Endothelial cell of umbilical vein (primary cell): ENCODE measurements at regions not wholly inside any gene's neighbourhood (a gene's known extent, or its start where the extent isn't known, plus 50 kb on each side); places are given as distances from the start of the nearest gene placed in this dataset.

Experiments
- BruUV-seq: library from RNA; stranded (reverse); fragments of 400-500 nt; replicated peaks from 2 replicates; lab custom pipeline; 2021; lab: Mats Ljungman, UMichigan
- CTCF ChIA-PET: fragments of 300-600, 350-600 bp; sonication (Branson Sonifier 250); formaldehyde crosslinking; loops from one replicate; lab custom pipeline; 2021; ENCODE audit warnings: antibody characterized with exemption, inconsistent platforms; lab: Charles Lee
- POLR2A ChIA-PET: fragments of 300-600, 350-600 bp; sonication (Branson Sonifier 250); formaldehyde crosslinking; loops from one replicate; lab custom pipeline; 2021; ENCODE audit warnings: antibody characterized with exemption, inconsistent platforms; lab: Charles Lee
- DNase-seq: peaks from one replicate; pipeline ENCODE4 v3.0.0-alpha.2; 2011; ENCODE audit warnings: low read depth, low spot score
- FAIRE-seq: peaks from 2 replicates; lab custom pipeline; 2011; peaks lifted over from hg19 to GRCh38; lab: Jason Lieb, UNC
- H2AFZ ChIP-seq: 2 replicates; pipeline ENCODE4 v1.6.0; 2012; ENCODE audit warnings: low read depth, low read length, control low read depth, inconsistent platforms
- H3K27ac ChIP-seq: 2 replicates; pipeline ENCODE4 v1.5.1; 2011; ENCODE audit warnings: low read depth, mild to moderate bottlenecking, control low read depth, low read length, moderate library complexity; ENCODE audit not compliant: insufficient read depth
- H3K27me3 ChIP-seq, 2 experiments: 2 replicates each; pipeline versions ENCODE4 v1.6.0 to v1.6.1; 2011; ENCODE audit warnings: low read length in 2 of 2, mixed read lengths in 1 of 2; ENCODE audit not compliant: control insufficient read depth in 2 of 2, insufficient read depth in 2 of 2
- H3K36me3 ChIP-seq, 2 experiments: 2 replicates in 1 of 2; 3 replicates in 1 of 2; pipeline ENCODE4 v1.5.1; 2011; ENCODE audit warnings: low read length in 2 of 2, mild to moderate bottlenecking in 1 of 2, moderate library complexity in 1 of 2; ENCODE audit not compliant: control insufficient read depth in 2 of 2, insufficient read depth in 2 of 2; ENCODE audit errors: extremely low read depth in 1 of 2
- H3K4me1 ChIP-seq: 3 replicates; pipeline ENCODE4 v1.5.1; 2011; ENCODE audit warnings: mild to moderate bottlenecking, low read length; ENCODE audit not compliant: control insufficient read depth, insufficient read depth; ENCODE audit errors: extremely low read depth
- H3K4me2 ChIP-seq: 2 replicates; pipeline ENCODE4 v1.6.1; 2011; ENCODE audit warnings: low read length, control low read depth, mixed read lengths; ENCODE audit not compliant: insufficient read depth
- H3K4me3 ChIP-seq, 3 experiments: fragments of 200-600 bp in 1 of 3; sonication (generic), shearing (Covaris generic) in 1 of 3; replicated peaks in 1 of 3; 2 replicates each; pipeline ENCODE4 v1.5.1; 2011 to 2016; ENCODE audit warnings: control low read depth in 3 of 3, low read length in 3 of 3, mild to moderate bottlenecking in 2 of 3, inconsistent platforms in 1 of 3, low read depth in 1 of 3, moderate library complexity in 1 of 3; ENCODE audit not compliant: insufficient read depth in 1 of 3
- H3K79me2 ChIP-seq: 2 replicates; pipeline ENCODE4 v1.6.0; 2012; ENCODE audit warnings: low read length, inconsistent platforms; ENCODE audit not compliant: control insufficient read depth, insufficient read depth
- H3K9ac ChIP-seq: replicated peaks from 2 replicates; pipeline ENCODE3; 2011; ENCODE audit warnings: low read length, control low read depth; ENCODE audit not compliant: insufficient read depth; ENCODE audit errors: extremely low read depth
- H3K9me1 ChIP-seq: replicated peaks from 3 replicates; pipeline ENCODE4 v1.6.0; 2011; ENCODE audit warnings: mild to moderate bottlenecking, low read length; ENCODE audit not compliant: control insufficient read depth, insufficient read depth; ENCODE audit errors: extremely low read depth
- H3K9me3 ChIP-seq: replicated peaks from 2 replicates; pipeline ENCODE4 v1.5.1; 2012; ENCODE audit warnings: low read length, inconsistent platforms; ENCODE audit not compliant: control insufficient read depth, insufficient read depth
- H4K20me1 ChIP-seq: replicated peaks from 2 replicates; pipeline ENCODE3; 2011; ENCODE audit warnings: mild to moderate bottlenecking, low read length; ENCODE audit not compliant: control insufficient read depth, insufficient read depth; ENCODE audit errors: extremely low read depth
- CTCF ChIP-seq, 2 donors: IDR thresholded peaks; 1 replicate in 1 of 2; 2 replicates in 1 of 2; pipeline ENCODE4 v1.5.1; 2011; ENCODE audit warnings: low read length in 2 of 2, mild to moderate bottlenecking in 2 of 2, moderate library complexity in 2 of 2, control low read depth in 1 of 2, inconsistent platforms in 1 of 2, low read depth in 1 of 2; ENCODE audit not compliant: insufficient read depth in 1 of 2; ENCODE audit errors: extremely low read depth in 1 of 2
- FOS ChIP-seq: IDR thresholded peaks from 2 replicates; pipeline ENCODE4 v1.6.1; 2011; ENCODE audit warnings: mild to moderate bottlenecking, low read length, moderate library complexity, borderline replicate concordance; ENCODE audit not compliant: insufficient read depth
- MYC ChIP-seq: IDR thresholded peaks from one replicate; pipeline ENCODE4 v1.6.1; 2011; ENCODE audit warnings: mild to moderate bottlenecking, low read depth, low read length
- dilution Hi-C: fragments of 300-500 bp; cut with MboI; formaldehyde crosslinking; loops from one replicate; pipeline ENCODE4 v1.15.0; 2019; ENCODE audit warnings: low sequenced_read_pairs; ENCODE audit not compliant: extremely low pct_ligation_motif_present
- intact Hi-C: fragments of 100-400 bp; cut with micrococcal nuclease; formaldehyde crosslinking; loops from one replicate; pipeline ENCODE4 v1.10.0; 2022

GRCh38 chr3:103059432-103059831, 624.6 kb downstream of the ZPLD1 start:
- Histone ChIP-seq H3K36me3 (no peaks in the 10 kb centered on the region), H3K9me3 (no peaks in the 10 kb centered on the region), H2AFZ (no peak overlapping the region), H4K20me1 (no peaks in the 10 kb centered on the region), H3K4me2 (no peak overlapping the region), H3K9me1 (no peaks in the 10 kb centered on the region), H3K9ac (no peak overlapping the region), H3K27me3 (no peaks in the 10 kb centered on the region), H3K4me1 (no peaks in the 10 kb centered on the region), H3K79me2 (no peaks in the 10 kb centered on the region), H3K4me3 (no peak overlapping the region), H3K27ac (no peak overlapping the region)
- POLR2A ChIA-PET: no interaction called here
- FAIRE-seq (no peak), DNase-seq (no peak)
- CTCF ChIA-PET: no interaction called here
- BruUV-seq: no TSS peak
- dilution Hi-C loops (no loop called here), intact Hi-C loops (no loop called here)
- TF ChIP-seq MYC (no peak), CTCF (IDR thresholded peaks at IDR 0.05; ENCODE audit: extremely low read depth in 1 of 2, insufficient read depth in 1 of 2, low read depth in 1 of 2, low read length in 2 of 2) (no peak)

- POLR2A ChIA-PET: no interaction called here
- no TSS peak for BruUV-seq
- Histone ChIP-seq H3K36me3 (no peaks in the 10 kb centered on the region), H3K9me1 (no peaks in the 10 kb centered on the region), H3K9me3 (no peaks in the 10 kb centered on the region), H3K79me2 (no peaks in the 10 kb centered on the region), H3K4me2 (no peak overlapping the region), H3K27ac (no peak overlapping the region), H3K4me1 (no peaks in the 10 kb centered on the region), H3K9ac (no peak overlapping the region), H2AFZ (no peak overlapping the region), H4K20me1 (no peaks in the 10 kb centered on the region), H3K27me3 (no peaks in the 10 kb centered on the region), H3K4me3 (no peak overlapping the region)
- TF ChIP-seq MYC: no peak
- no peak for TF ChIP-seq FOS
- peak; percentile 52 for FAIRE-seq
- intact Hi-C loops: no loop called here
- no peak for DNase-seq
- dilution Hi-C loops: no loop called here
- CTCF ChIA-PET: no interaction called here
Observed at GRCh38 chr3:103060242-103060641, 625.4 kb downstream of the ZPLD1 start.
